Stimulated activated CD8-positive, alpha-beta memory T cell treated with anti-CD3 and anti-CD28 coated beads, Interleukin-2, amount 100 ng/mL, for 1 hour (primary cell): ENCODE measurements at regions not wholly inside any gene's neighbourhood (a gene's known extent, or its start where the extent isn't known, plus 50 kb on each side); places are given as distances from the start of the nearest gene placed in this dataset.

Experiments used
- DNase-seq, 2 donors: peaks; one replicate each; pipeline ENCODE4 v3.0.0-alpha.2; 2020; ENCODE audit warnings: low read depth in 2 of 2

DNA sequence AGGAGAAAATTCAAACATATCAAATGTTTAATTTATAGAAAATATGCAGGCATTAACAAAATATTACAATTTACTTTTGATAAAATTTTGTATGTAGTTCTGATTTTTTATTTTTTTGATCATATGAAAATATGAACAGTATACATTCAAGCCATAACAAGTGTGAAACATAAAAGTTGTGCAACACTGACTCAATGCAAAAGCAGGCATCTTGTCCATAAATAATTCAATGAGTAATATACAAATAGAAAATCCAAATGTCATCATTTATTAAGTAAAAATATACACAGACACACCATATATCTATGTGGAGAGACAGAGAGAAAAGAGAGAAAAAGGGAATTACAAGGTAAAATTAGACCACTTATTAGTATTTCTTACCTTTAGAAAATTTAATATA lies 1183.9 kb downstream of the SLITRK1 start:
- DNase-seq, result no peak

DNA sequence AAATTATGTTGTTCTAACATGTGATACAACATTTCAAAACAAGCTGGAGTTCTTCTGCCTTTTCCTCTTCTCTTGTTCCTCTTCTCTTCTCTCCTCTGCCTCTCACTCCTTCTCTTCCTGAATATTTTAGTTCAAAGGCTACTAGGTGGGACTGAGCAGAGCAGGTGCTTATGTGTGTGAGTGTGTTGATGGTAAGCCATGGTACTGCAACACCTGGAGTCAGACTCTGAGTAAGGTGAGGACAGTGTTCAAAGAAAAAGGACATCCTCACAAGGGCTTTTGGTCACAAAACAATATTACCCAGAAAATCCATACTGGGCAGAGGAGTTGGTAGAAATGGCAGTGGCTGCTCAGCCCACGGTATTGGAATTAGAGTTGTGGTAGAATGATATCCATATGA lies 1188.7 kb downstream of the SLITRK1 start:
- no peak for DNase-seq

DNA sequence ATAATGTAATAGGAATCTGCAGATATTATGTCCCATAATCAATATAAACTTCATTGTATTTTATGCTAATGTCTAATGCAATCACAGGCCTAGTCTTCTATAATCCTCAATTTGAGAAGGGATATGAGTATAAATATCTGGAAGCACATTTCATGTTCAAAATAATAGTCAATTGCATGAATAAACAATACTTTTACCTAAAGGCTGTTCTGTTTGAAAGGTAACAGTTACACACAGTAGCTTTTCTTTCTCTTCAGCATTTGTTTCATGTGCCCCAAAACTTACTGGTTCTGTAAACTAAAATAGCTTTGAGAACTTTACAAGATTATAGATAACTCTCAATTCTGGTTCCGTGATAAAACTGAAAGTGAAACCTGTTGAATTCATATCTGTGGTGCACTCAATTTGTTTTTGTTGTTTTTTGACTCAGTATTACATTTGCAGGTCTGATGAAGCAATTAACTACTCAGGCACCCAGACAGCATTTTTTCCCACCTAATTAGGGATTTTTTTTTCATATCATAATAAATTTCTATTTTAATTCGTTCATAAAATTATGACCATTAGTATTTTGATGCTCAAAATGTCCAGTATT lies 1193.8 kb downstream of the SLITRK1 start:
- no peak for DNase-seq

DNA sequence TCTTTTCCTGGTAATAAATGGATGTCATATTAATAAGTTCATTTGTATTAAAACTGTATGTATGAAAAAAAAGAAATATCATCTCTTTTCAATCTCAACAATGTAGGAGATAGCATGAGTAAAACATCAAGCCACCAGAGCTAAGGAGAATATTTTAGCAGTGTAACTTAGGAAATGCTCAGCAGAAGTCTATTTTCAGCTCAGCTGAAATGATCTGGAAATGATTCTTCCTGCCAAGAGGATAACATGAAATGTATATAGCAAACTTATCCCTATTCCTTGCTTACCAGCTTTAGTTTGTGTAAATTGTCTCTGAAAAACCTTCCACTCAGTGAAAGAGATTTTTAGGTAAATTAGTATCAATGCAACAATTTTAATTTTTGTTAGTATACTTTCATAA lies 1194.4 kb downstream of the SLITRK1 start:
- DNase-seq, result no peak

GRCh38 chr13:82681535-82681934 lies 1200.7 kb downstream of the SLITRK1 start:
- no peak for DNase-seq

DNA sequence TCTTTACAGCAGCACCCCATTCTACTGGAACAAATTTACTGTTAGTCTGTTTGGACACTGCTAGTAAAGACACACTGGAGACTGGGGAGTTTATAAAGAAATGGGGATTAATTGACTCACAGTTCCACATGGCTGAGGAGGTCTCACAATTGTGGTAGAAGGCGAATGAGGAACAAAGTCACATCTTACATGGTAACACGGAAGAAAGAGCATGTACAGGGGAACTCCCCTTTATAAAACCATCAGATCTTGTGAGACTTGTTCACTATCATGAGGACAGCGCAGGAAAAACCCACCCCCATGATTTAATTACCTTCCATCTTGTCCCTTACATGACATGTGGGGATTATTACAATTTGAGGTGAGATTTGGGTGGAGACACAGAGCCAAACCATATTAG lies 1204.2 kb downstream of the SLITRK1 start:
- DNase-seq, result no peak

DNA sequence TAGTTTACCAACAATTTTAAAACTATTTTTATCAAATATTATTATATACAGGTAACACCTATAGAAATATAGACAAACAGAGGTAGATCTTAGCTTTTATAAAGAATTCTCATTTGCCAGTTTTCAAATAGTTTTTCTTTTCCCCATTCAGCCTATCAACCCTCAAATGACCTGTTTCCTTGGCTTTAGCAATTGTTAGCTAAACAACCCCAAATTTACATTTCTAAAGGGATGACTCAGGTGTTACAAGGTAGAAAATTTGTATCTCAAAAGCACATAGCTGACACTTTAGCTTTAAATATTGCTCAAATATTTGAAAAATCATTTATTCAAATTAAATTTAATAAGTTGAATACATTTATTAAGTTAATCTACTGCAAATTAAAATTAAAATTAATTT lies 1207.2 kb downstream of the SLITRK1 start:
- DNase-seq, result no peak

DNA sequence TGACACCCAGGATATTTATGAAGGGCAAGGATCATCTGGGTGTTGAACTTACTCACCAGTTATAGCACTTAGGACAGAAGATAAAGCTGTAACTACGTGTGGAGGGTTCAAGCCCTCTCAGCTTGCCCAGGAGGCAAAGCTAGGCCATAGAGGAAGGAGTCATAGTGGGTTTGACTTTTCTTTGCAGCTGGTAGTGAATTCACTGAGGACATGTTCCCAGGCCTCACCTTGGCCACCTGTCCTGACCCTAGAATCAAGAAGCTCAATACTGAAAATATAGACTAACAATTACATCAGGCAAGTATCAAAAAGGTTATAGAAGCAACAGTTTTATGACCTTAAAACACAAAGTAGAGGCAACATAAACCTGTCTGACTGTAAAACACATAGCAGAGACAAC lies 1207.7 kb downstream of the SLITRK1 start:
- DNase-seq, result no peak

DNA sequence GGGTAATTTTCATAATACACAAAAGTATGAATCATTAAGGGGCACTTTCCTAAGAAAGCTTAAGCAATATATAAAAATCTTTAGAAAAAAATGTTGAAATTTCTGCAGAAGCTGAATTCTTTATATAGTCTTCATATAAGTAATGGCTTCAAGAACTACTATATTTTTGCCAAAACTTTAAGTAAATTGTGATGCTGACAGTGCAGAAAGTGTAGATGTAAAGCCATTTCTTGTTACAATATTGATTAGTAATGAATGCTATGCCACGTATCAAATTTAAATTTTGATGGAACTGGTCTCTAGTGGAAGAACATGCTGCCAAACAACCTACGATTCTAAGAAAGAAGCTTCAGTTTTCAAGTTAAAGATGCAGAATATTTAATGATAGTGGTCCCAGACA lies 1210.0 kb downstream of the SLITRK1 start:
- no peak for DNase-seq

DNA sequence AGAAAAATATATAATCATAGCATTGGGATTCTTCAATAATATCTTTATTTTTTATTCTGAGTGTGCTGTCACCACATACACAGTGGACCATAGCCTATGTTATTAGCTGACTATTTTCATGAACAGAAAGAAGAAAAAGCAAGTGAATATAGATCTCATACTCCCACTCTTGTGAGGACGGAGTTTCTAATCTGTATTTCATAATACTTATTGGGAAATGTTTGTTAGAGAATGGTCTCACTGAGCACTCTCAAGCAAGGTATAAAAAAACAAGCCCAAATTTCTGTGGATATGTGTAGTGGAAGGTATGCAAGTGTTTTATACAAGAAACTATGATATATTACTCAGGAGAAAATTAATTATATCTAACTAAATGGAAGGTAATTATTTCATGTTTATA lies 1218.1 kb downstream of the SLITRK1 start:
- DNase-seq, result no peak

DNA sequence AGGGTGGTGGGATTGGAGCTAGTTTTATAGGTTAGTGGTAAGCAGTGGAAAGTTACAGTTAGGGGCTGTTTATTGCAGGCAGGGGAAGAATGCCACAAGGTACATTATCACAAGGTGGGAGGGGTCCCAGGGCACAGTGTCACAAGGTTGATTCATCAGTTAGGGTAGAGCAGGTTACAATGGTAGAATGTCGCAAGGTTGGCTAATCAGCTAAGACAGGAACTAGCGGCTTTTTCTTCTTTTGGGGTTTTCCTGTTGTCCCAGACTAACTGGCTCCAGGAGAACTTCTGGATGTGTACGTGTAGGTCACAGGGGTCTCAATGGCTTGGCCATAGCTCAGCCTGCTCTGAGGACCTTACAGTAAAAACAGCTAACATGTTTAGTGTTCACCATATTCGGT lies 1221.1 kb downstream of the SLITRK1 start:
- DNase-seq, result no peak

DNA sequence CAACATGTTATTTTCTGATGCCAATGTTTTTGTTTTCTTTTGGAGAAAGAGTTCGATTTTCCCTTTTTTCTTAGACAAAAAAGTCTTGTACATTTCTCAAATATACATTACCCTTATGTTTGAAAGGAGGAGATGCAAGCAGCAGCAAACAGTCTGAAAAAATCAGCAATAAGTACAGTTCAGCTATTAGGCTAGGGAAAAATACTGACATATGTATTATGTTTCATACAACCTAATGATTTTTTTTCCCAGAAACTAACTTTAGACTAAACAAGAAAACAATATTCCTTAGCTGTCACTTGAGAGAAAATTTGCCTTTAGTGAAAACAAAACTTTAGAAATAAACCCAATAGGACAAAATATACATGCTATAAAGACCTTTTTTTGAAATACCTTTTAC lies 1223.5 kb downstream of the SLITRK1 start:
- DNase-seq, result no peak

DNA sequence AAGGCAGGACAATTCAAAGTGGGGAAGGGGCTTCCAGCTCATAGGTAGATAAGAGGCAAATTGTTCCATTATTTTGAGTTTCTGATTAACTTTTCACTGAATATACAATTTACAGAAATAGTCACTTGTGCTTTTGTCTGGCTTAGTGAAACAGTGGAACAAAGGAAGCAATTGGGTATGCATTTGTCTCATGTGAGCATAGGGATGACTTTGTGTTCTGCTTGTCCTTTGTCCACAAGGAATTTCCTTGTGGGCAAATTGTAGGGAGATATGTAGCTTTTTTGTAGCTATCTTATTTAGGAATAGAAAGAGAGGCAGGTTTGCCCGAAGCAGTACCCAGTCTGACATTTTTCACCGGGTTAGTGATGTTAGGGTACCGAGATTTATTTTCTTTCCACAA lies 1224.8 kb downstream of the SLITRK1 start:
- no peak for DNase-seq

DNA sequence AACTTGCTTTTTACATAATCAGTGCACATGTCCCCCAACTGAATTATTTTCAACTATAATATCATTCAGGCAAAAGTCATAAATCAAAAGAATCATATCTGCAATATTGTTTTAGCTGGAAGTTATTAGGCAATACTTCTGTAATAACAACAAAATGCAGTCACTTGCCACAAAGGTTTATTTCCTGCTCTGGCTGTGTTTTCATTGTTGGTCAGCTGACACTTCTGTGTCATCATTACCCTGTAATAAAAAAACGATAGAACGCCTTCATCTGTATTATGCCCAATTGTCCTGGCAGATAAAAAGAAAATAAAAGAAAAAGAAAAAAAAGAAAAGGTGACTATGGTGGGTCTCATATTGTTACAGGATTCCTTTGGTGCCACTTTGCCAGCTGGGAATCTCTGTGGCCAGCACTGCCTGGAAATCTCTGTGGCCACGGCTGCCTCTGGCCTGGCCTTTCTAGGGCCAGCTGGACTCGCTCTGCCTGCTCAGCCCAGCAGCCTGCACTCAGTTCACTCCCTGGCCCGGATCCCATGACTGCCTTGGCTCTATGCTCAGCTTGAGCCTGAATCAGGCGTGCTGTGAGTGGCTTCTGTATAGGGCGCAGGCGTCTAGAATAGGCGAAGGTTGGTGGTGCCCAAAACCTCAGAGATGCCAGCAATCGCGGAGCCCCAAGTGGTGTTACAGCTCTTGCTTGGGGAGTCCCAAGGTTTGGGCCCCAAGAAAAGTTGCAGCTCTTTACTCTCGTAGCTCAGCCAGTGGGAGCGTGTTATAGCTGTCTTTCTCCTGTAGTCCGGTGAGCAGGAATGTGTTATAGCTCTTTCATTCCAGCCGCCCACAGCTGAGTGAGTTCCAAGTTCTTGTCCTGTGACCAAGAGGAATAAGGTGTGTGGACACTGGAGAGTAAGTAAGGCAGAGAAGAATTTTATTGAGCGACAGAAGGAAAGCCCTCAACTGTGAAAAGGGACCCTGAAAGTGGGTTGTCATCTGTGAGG lies 1227.1 kb downstream of the SLITRK1 start:
- no peak for DNase-seq

DNA sequence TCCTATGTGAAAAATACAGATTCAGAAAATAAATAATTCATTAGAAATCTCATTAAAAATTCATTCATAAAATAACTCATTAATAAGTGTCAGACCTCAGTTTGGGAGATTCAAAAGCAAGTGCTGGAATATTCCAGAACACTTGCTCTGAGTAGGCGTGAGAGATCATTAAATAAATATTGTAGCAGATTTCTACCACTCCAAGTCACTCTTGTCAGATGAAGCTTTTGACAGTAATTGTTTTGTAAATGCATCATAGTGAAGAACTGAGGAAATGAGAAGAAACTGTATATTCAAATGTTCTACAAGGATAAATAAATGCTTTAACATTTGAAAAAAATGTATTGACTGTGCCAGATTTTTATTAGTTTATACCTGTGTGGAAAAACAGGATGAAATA lies 1228.1 kb downstream of the SLITRK1 start:
- DNase-seq, result no peak

GRCh38 chr13:82647540-82647939 lies 1234.7 kb downstream of the SLITRK1 start:
- DNase-seq, result no peak

- no peak for DNase-seq
Observed at GRCh38 chr13:82636119-82636518, 1246.2 kb downstream of the SLITRK1 start.

DNA sequence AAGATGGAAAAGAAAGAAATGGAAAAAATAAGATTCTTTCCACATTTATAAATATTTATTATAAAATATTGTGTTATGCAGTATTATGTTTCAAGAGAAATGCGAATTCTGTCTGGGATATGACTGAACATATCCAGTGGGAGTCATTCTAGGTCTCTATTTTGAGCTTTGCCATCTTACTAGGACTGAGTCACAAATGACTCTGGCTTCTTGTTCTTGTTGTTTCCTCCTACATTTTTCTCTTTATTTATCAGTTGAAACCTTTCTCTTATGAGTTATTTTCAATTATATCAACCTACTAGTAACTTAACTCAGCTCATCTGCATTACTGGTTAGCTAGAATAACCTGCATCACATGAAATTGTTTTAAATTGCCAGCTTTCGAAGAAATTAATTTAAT lies 1247.3 kb downstream of the SLITRK1 start:
- no peak for DNase-seq

- DNase-seq, result no peak
Observed at GRCh38 chr13:82627183-82627582, 1255.1 kb downstream of the SLITRK1 start.

GRCh38 chr13:82625717-82626116 lies 1256.6 kb downstream of the SLITRK1 start:
- no peak for DNase-seq

- DNase-seq, result no peak
Observed at GRCh38 chr13:82615043-82615442, 1267.2 kb downstream of the SLITRK1 start.

DNA sequence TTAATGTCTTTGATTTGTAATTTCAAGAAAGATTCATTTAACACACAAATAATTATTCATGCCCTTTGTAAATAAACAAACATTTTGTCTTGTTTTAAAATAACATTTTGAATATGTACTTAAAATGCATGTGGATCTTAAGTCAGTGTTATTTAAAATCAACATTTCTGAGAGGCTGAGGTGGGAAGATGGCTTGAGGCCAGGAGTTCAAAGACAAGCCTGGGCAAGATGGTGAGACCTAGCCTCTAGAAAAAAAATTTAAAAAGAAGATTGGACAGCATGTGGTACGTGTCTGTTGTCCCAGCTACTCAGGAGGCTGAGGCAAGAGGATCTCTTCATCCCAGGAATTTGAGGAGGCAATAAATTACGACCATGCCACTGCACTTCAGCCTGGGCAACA lies 1268.2 kb downstream of the SLITRK1 start:
- no peak for DNase-seq

- DNase-seq, result no peak
Observed at GRCh38 chr13:82606008-82606407, 1276.3 kb downstream of the SLITRK1 start.
